HG02763 (cell line): ENCODE measurements at regions not wholly inside any gene's neighbourhood (a gene's known extent, or its start where the extent isn't known, plus 50 kb on each side); places are given as distances from the start of the nearest gene placed in this dataset.

Source experiments
- ATAC-seq: cut with Tn5 transposase; IDR thresholded peaks from one replicate; pipeline ENCODE4 v1.9.1; 2021; ENCODE audit warnings: mild to moderate bottlenecking, moderate library complexity; ENCODE audit not compliant: unreplicated experiment

- no peak for ATAC-seq
Measured at GRCh38 chr10:117635826-117636225, 93.3 kb downstream of the EMX2 start.

- no peak for ATAC-seq
Measured at GRCh38 chr10:117638200-117638599, 95.7 kb downstream of the EMX2 start.

- no peak for ATAC-seq
Measured at GRCh38 chr10:117638664-117639200, 96.2 kb downstream of the EMX2 start.

GRCh38 chr10:117640406-117640805 is 97.9 kb downstream of the EMX2 start:
- no peak for ATAC-seq

- ATAC-seq, result no peak
Measured at GRCh38 chr10:117646718-117647117, 104.2 kb downstream of the EMX2 start.

GRCh38 chr10:117647306-117647705 is 104.8 kb downstream of the EMX2 start:
- ATAC-seq, result no peak

- no peak for ATAC-seq
Measured at GRCh38 chr10:117651121-117651520, 108.6 kb downstream of the EMX2 start.

- peak; percentile 24 for ATAC-seq
Measured at GRCh38 chr10:117652228-117653169, 110.0 kb downstream of the EMX2 start.

GRCh38 chr10:117653170-117653515 is 110.6 kb downstream of the EMX2 start:
- ATAC-seq, result peak; percentile 83

- ATAC-seq, result no peak
Measured at GRCh38 chr10:117654105-117654504, 111.6 kb downstream of the EMX2 start.

- peak; percentile 90 for ATAC-seq
Measured at GRCh38 chr10:117656385-117657367, 114.1 kb downstream of the EMX2 start.

GRCh38 chr10:117661316-117661715 is 118.8 kb downstream of the EMX2 start:
- no peak for ATAC-seq

GRCh38 chr10:117662126-117662525 is 119.6 kb downstream of the EMX2 start:
- ATAC-seq, result no peak

- no peak for ATAC-seq
Measured at GRCh38 chr10:117662751-117663540, 120.4 kb downstream of the EMX2 start.

- peak; percentile 99 for ATAC-seq
Measured at GRCh38 chr10:117663750-117664149, 121.2 kb downstream of the EMX2 start.

- no peak for ATAC-seq
Measured at GRCh38 chr10:117664288-117664687, 121.7 kb downstream of the EMX2 start.

GRCh38 chr10:117666166-117666565 is 123.6 kb downstream of the EMX2 start:
- ATAC-seq, result no peak

- ATAC-seq, result no peak
Measured at GRCh38 chr10:117666965-117667364, 124.4 kb downstream of the EMX2 start.

GRCh38 chr10:117667831-117668230 is 125.3 kb downstream of the EMX2 start:
- ATAC-seq, result no peak

GRCh38 chr10:117668327-117669008 is 125.9 kb downstream of the EMX2 start:
- ATAC-seq, result no peak
